ENCODE measurements at regions not wholly inside any gene's neighbourhood (a gene's known extent, or its start where the extent isn't known, plus 50 kb on each side); places are given as distances from the start of the nearest gene placed in this dataset.

DNA sequence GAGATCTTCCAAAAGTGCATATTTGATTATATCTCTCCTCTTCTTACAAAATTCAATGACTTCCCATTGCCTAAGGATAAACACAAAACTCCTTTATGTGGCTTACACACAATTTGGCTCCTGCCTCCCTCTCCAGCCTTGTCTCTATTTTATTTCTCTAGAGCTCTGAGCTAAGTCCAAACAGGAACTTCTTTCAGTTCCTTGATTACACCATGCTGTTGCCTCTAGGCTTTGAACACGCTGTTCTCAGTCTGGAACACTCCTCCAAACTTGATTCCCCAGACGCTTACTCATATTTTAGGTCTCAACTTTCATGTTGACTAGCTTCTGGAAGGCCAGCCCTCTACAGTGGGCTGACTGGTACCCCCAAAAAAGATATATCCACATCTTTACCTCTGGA is 258.5 kb downstream of the COG6 start:
- Histone ChIP-seq H2BK12ac (ENCODE audit: low read length) (no peak overlapping the region), H2BK120ac (ENCODE audit: low read depth, low read length) (no peak overlapping the region), H3K4me3 (ENCODE audit: low read length in 2 of 2) (no peak overlapping the region), H3K14ac (ENCODE audit: low read length) (no peak overlapping the region), H3K9ac (ENCODE audit: low read depth, low read length, poor library complexity) (no peak overlapping the region), H3K27me3 (ENCODE audit: control insufficient read depth in 3 of 3, insufficient read depth in 3 of 3, low read depth in 1 of 3, low read length in 3 of 3) (no peaks in the 10 kb centered on the region), H3K4ac (ENCODE audit: low read length) (no peak overlapping the region), H4K91ac (ENCODE audit: low read depth, low read length, poor library complexity) (no peak overlapping the region), H2BK15ac (ENCODE audit: low read length) (no peak overlapping the region), H2AK5ac (ENCODE audit: low read depth, low read length) (no peak overlapping the region), H3K9me3 (replicated peaks in 1 of 2; ENCODE audit: control insufficient read depth in 2 of 2, insufficient read depth in 1 of 2, low read depth in 1 of 2, low read length in 2 of 2) (no peaks in the 10 kb centered on the region), H3K79me1 (ENCODE audit: low read depth, low read length) (no peaks in the 10 kb centered on the region), H3K18ac (ENCODE audit: low read length) (no peak overlapping the region), H3K4me2 (ENCODE audit: insufficient read depth, low read length, poor library complexity, severe bottlenecking) (no peak overlapping the region), H3K23ac (ENCODE audit: low read depth, low read length, poor library complexity) (no peak overlapping the region), H2BK5ac (ENCODE audit: low read length) (no peak overlapping the region), H3K36me3 (replicated peaks in 1 of 2; ENCODE audit: control insufficient read depth in 2 of 2, insufficient read depth in 2 of 2, low read length in 2 of 2) (no peaks in the 10 kb centered on the region), H3K4me1 (ENCODE audit: control insufficient read depth in 2 of 2, insufficient read depth in 1 of 2, low read depth in 1 of 2, low read length in 2 of 2) (peaks cover 3 to 4% of the 10 kb centered on the region in 2 donors), H3K27ac (replicated peaks; ENCODE audit: low read length) (no peak overlapping the region), H2AFZ (ENCODE audit: low read length) (no peak overlapping the region), H4K8ac (ENCODE audit: low read depth, low read length) (no peak overlapping the region)
- no peak for DNase-seq (ENCODE audit: low spot score)
- no CpG with 5 or more reads among the region's 2 CpGs for WGBS, 2 donors (ENCODE audit: extremely low coverage in 2 of 2, insufficient read length in 2 of 2, insufficient replicate concordance in 1 of 2)

DNA sequence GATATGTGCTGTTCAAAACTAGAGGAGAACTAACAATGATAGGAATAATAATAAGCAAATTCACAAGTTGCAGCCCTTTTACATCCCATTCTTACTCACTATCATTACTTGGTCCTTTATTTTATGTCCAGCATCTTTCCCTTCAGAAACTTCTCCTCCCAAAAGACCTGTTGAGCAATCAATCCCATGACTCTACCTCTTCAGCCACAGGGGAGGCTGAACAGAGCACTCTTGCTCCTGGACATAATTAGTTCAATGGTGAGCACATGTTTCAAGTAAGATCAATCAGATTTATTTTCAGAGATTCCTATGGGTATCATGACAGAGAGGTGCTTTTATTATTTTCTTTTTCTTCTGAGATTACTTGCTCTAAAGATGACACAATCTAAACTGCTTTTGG is 260.0 kb downstream of the COG6 start:
- no peak overlapping the region for H2AK5ac ChIP-seq (ENCODE audit: low read depth, low read length)
- H3K18ac ChIP-seq (ENCODE audit: low read length): no peak overlapping the region
- H2AFZ ChIP-seq (ENCODE audit: low read length): no peak overlapping the region
- H2BK15ac ChIP-seq (ENCODE audit: low read length): no peak overlapping the region
- H3K9ac ChIP-seq (ENCODE audit: low read depth, low read length, poor library complexity): no peak overlapping the region
- H3K23ac ChIP-seq (ENCODE audit: low read depth, low read length, poor library complexity): no peak overlapping the region
- no peaks in the 10 kb centered on the region for H3K36me3 ChIP-seq (replicated peaks in 1 of 2; ENCODE audit: control insufficient read depth in 2 of 2, insufficient read depth in 2 of 2, low read length in 2 of 2)
- H2BK5ac ChIP-seq (ENCODE audit: low read length): no peak overlapping the region
- no peaks in the 10 kb centered on the region for H3K27me3 ChIP-seq (ENCODE audit: control insufficient read depth in 3 of 3, insufficient read depth in 3 of 3, low read depth in 1 of 3, low read length in 3 of 3)
- no peak overlapping the region for H2BK12ac ChIP-seq (ENCODE audit: low read length)
- no peak overlapping the region for H4K8ac ChIP-seq (ENCODE audit: low read depth, low read length)
- H3K9me3 ChIP-seq (replicated peaks in 1 of 2; ENCODE audit: control insufficient read depth in 2 of 2, insufficient read depth in 1 of 2, low read depth in 1 of 2, low read length in 2 of 2): no peaks in the 10 kb centered on the region
- H3K4ac ChIP-seq (ENCODE audit: low read length): no peak overlapping the region
- H3K14ac ChIP-seq (ENCODE audit: low read length): no peak overlapping the region
- H3K4me1 ChIP-seq (ENCODE audit: control insufficient read depth in 2 of 2, insufficient read depth in 1 of 2, low read depth in 1 of 2, low read length in 2 of 2): peaks cover 3 to 4% of the 10 kb centered on the region in 2 donors
- H3K4me3 ChIP-seq (ENCODE audit: low read length in 2 of 2): no peak overlapping the region
- no peak overlapping the region for H3K27ac ChIP-seq (replicated peaks; ENCODE audit: low read length)
- DNase-seq (ENCODE audit: low spot score): no peak
- H3K79me1 ChIP-seq (ENCODE audit: low read depth, low read length): no peaks in the 10 kb centered on the region
- no peak overlapping the region for H4K91ac ChIP-seq (ENCODE audit: low read depth, low read length, poor library complexity)
- no peak overlapping the region for H3K4me2 ChIP-seq (ENCODE audit: insufficient read depth, low read length, poor library complexity, severe bottlenecking)
- H2BK120ac ChIP-seq (ENCODE audit: low read depth, low read length): no peak overlapping the region

GRCh38 chr13:39916330-39916729 is 260.9 kb downstream of the COG6 start:
- Histone ChIP-seq H3K14ac (ENCODE audit: low read length) (no peak overlapping the region), H2BK15ac (ENCODE audit: low read length) (no peak overlapping the region), H3K27me3 (ENCODE audit: control insufficient read depth in 3 of 3, insufficient read depth in 3 of 3, low read depth in 1 of 3, low read length in 3 of 3) (no peaks in the 10 kb centered on the region), H2AFZ (ENCODE audit: low read length) (no peak overlapping the region), H3K27ac (replicated peaks; ENCODE audit: low read length) (no peak overlapping the region), H3K4me2 (ENCODE audit: insufficient read depth, low read length, poor library complexity, severe bottlenecking) (no peak overlapping the region), H3K79me1 (ENCODE audit: low read depth, low read length) (no peaks in the 10 kb centered on the region), H2AK5ac (ENCODE audit: low read depth, low read length) (no peak overlapping the region), H2BK12ac (ENCODE audit: low read length) (no peak overlapping the region), H3K9me3 (replicated peaks in 1 of 2; ENCODE audit: control insufficient read depth in 2 of 2, insufficient read depth in 1 of 2, low read depth in 1 of 2, low read length in 2 of 2) (no peaks in the 10 kb centered on the region), H2BK120ac (ENCODE audit: low read depth, low read length) (no peak overlapping the region), H3K18ac (ENCODE audit: low read length) (no peak overlapping the region), H3K9ac (ENCODE audit: low read depth, low read length, poor library complexity) (no peak overlapping the region), H3K4me1 (ENCODE audit: control insufficient read depth in 2 of 2, insufficient read depth in 1 of 2, low read depth in 1 of 2, low read length in 2 of 2) (peaks cover 3 to 4% of the 10 kb centered on the region in 2 donors), H3K4me3 (ENCODE audit: low read length in 2 of 2) (no peak overlapping the region), H3K36me3 (replicated peaks in 1 of 2; ENCODE audit: control insufficient read depth in 2 of 2, insufficient read depth in 2 of 2, low read length in 2 of 2) (no peaks in the 10 kb centered on the region), H3K23ac (ENCODE audit: low read depth, low read length, poor library complexity) (no peak overlapping the region), H3K4ac (ENCODE audit: low read length) (no peak overlapping the region), H4K91ac (ENCODE audit: low read depth, low read length, poor library complexity) (no peak overlapping the region), H2BK5ac (ENCODE audit: low read length) (no peak overlapping the region), H4K8ac (ENCODE audit: low read depth, low read length) (no peak overlapping the region)
- DNase-seq (ENCODE audit: low spot score): no peak
- no CpG with 5 or more reads among the region's 2 CpGs for WGBS, 2 donors (ENCODE audit: extremely low coverage in 2 of 2, insufficient read length in 2 of 2, insufficient replicate concordance in 1 of 2)

- Histone ChIP-seq H2BK15ac (ENCODE audit: low read length) (no peak overlapping the region), H3K79me1 (ENCODE audit: low read depth, low read length) (no peaks in the 10 kb centered on the region), H3K4me1 (ENCODE audit: control insufficient read depth in 2 of 2, insufficient read depth in 1 of 2, low read depth in 1 of 2, low read length in 2 of 2) (peaks cover 3 to 4% of the 10 kb centered on the region in 2 donors), H2BK120ac (ENCODE audit: low read depth, low read length) (no peak overlapping the region), H3K4me3 (ENCODE audit: low read length in 2 of 2) (no peak overlapping the region), H3K4me2 (ENCODE audit: insufficient read depth, low read length, poor library complexity, severe bottlenecking) (no peak overlapping the region), H2AFZ (ENCODE audit: low read length) (no peak overlapping the region), H4K91ac (ENCODE audit: low read depth, low read length, poor library complexity) (no peak overlapping the region), H2AK5ac (ENCODE audit: low read depth, low read length) (no peak overlapping the region), H4K8ac (ENCODE audit: low read depth, low read length) (no peak overlapping the region), H2BK12ac (ENCODE audit: low read length) (no peak overlapping the region), H3K9me3 (replicated peaks in 1 of 2; ENCODE audit: control insufficient read depth in 2 of 2, insufficient read depth in 1 of 2, low read depth in 1 of 2, low read length in 2 of 2) (no peaks in the 10 kb centered on the region), H3K36me3 (replicated peaks in 1 of 2; ENCODE audit: control insufficient read depth in 2 of 2, insufficient read depth in 2 of 2, low read length in 2 of 2) (no peaks in the 10 kb centered on the region), H3K14ac (ENCODE audit: low read length) (no peak overlapping the region), H2BK5ac (ENCODE audit: low read length) (no peak overlapping the region), H3K4ac (ENCODE audit: low read length) (no peak overlapping the region), H3K18ac (ENCODE audit: low read length) (no peak overlapping the region), H3K27me3 (ENCODE audit: control insufficient read depth in 3 of 3, insufficient read depth in 3 of 3, low read depth in 1 of 3, low read length in 3 of 3) (no peaks in the 10 kb centered on the region), H3K27ac (replicated peaks; ENCODE audit: low read length) (no peak overlapping the region), H3K23ac (ENCODE audit: low read depth, low read length, poor library complexity) (no peak overlapping the region), H3K9ac (ENCODE audit: low read depth, low read length, poor library complexity) (no peak overlapping the region)
- WGBS, 2 donors (ENCODE audit: extremely low coverage in 2 of 2, insufficient read length in 2 of 2, insufficient replicate concordance in 1 of 2): no CpG with 5 or more reads among the region's 5 CpGs
- no peak for DNase-seq (ENCODE audit: low spot score)
Observed at GRCh38 chr13:39918620-39919236, 263.3 kb downstream of the COG6 start.

All from neuronal stem cell (in vitro differentiated cells).